ENCODE measurements at regions not wholly inside any gene's neighbourhood (a gene's known extent, or its start where the extent isn't known, plus 50 kb on each side); places are given as distances from the start of the nearest gene placed in this dataset.

DNA sequence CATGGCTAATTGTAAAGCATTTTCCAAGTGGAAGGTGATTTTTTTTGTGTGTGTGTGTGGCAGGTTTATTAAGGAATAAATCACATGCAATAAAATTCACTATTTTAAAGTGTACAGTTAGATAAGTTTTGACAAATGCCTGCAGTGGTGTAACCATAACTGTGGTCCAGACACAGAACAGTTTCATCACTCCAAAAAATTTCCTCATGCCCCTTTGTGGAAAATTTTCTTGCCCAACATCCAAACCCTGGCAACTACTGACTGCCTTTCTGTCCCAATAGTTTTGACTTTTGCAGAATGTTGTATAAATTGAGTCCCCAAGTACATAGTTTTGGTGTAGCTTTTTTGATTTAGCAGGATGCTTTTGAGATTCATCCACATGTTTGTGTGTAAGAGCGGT, 135.1 kb upstream of the KLHL25 start:
- no peak overlapping the region for H3K4me3 ChIP-seq
- no peaks in the 10 kb centered on the region for H3K36me3 ChIP-seq
- DNase-seq (ENCODE audit: low read depth in 1 of 2, low spot score in 1 of 2): no peak
- no peaks in the 10 kb centered on the region for H3K27me3 ChIP-seq
- no peak overlapping the region for H3K27ac ChIP-seq
- H3K9me3 ChIP-seq (ENCODE audit: low read depth): no peaks in the 10 kb centered on the region
- TF ChIP-seq, protein P1, sequence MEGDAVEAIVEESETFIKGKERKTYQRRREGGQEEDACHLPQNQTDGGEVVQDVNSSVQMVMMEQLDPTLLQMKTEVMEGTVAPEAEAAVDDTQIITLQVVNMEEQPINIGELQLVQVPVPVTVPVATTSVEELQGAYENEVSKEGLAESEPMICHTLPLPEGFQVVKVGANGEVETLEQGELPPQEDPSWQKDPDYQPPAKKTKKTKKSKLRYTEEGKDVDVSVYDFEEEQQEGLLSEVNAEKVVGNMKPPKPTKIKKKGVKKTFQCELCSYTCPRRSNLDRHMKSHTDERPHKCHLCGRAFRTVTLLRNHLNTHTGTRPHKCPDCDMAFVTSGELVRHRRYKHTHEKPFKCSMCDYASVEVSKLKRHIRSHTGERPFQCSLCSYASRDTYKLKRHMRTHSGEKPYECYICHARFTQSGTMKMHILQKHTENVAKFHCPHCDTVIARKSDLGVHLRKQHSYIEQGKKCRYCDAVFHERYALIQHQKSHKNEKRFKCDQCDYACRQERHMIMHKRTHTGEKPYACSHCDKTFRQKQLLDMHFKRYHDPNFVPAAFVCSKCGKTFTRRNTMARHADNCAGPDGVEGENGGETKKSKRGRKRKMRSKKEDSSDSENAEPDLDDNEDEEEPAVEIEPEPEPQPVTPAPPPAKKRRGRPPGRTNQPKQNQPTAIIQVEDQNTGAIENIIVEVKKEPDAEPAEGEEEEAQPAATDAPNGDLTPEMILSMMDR (IDR thresholded peaks at IDR 0.05; ENCODE audit: low read depth, low read length): no peak
- H3K4me1 ChIP-seq (ENCODE audit: low read depth): peaks cover 12% of the 10 kb centered on the region

DNA sequence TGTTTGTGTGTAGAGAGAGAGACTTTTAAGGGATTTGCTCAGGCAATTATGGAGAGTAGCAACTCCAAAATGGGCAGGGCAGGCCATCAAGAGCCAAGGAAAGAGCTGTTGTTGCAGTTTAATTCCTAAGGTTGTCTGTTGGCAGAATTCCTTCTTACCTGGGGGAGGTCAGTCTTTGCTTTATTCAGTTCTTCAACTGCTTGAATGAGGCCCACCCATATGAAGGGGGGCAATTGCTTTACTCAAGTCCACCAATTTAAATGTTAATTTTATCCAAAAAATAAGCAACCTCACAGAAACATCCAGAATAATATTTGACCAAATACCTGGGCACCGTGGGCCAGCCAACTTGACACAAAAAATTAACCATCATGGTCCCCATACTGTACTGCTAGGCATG, 137.7 kb upstream of the KLHL25 start:
- no peak for DNase-seq (ENCODE audit: low read depth in 1 of 2, low spot score in 1 of 2)
- H3K4me1 ChIP-seq (ENCODE audit: low read depth): no peaks in the 10 kb centered on the region
- TF ChIP-seq, protein P1 (IDR thresholded peaks at IDR 0.05; ENCODE audit: low read depth, low read length): no peak
- H3K27ac ChIP-seq: no peak overlapping the region
- H3K4me3 ChIP-seq: no peak overlapping the region
- no peaks in the 10 kb centered on the region for H3K9me3 ChIP-seq (ENCODE audit: low read depth)
- H3K36me3 ChIP-seq: no peaks in the 10 kb centered on the region
- no peaks in the 10 kb centered on the region for H3K27me3 ChIP-seq

DNA sequence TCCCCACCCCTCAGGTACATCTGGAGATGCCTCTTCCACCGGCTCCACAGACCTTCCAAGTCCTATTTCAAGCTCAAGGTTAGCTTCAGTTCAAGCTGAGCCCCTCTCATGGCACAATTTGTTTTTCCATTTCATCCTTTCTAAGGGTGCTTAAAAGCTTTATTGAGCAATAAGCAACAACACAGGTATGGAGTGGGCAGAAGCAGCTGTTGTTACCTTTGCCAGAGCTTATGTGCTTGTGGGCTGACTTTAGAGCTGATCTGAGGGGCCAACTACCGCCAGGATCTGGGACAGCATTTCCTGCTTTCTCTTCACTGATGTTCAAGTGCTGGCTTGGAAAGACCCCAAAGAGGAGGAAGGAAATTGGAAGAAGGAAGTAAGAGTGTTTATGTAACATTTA, 140.0 kb upstream of the KLHL25 start:
- Histone ChIP-seq H3K4me3 (no peak overlapping the region), H3K9me3 (ENCODE audit: low read depth) (no peaks in the 10 kb centered on the region)
- TF ChIP-seq, protein P1 (IDR thresholded peaks at IDR 0.05; ENCODE audit: low read depth, low read length): no peak

DNA sequence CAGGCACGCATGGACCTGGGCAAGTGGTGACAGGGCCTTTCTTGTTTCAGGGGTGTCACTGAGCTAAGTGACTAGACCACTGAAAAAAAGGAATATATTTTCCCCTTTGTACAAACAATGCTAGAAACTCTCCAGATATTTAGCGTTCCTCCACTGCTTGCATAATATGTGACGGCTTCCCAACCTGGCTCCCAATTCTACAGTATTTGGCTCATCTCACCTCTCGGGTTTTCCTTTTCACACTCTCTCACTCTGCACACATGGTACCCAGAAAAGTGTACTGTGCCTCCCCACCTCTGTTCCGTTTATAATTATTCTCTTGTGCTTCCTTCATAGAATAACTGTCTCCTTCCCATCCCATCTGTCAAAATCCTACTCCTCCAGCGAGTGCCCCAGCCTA, 140.5 kb upstream of the KLHL25 start:
- no peak for DNase-seq (ENCODE audit: low read depth in 1 of 2, low spot score in 1 of 2)
- H3K36me3 ChIP-seq: no peaks in the 10 kb centered on the region
- no peaks in the 10 kb centered on the region for H3K9me3 ChIP-seq (ENCODE audit: low read depth)

More for the DNA sequence above, 140.0 kb upstream of the KLHL25 start:
- H3K27ac ChIP-seq: no peak overlapping the region
- no peak for DNase-seq (ENCODE audit: low read depth in 1 of 2, low spot score in 1 of 2)
- H3K27me3 ChIP-seq: no peaks in the 10 kb centered on the region
- H3K4me1 ChIP-seq (ENCODE audit: low read depth): no peaks in the 10 kb centered on the region
- no peaks in the 10 kb centered on the region for H3K36me3 ChIP-seq

DNA sequence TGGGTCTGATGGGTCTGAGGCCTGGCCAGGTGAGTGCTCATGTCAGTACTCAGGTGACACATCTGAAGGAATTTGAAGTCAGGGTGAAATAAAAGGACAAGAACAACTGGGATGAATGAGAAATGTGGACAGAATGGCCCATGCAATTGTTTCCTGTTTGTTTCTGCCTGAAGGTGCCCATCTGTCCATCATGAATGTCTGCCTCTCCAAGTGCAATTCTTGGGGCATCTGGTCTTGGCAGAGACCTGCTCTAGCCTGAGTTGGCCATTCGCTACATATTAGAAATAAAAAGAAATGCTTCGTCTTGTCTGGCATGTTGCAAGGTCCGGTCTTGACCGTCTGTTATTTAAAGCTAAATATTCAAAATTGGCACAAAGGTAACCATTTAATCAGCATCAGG, 142.0 kb upstream of the AGBL1 start:
- no peak overlapping the region for H3K27ac ChIP-seq
- no peak for DNase-seq (ENCODE audit: low read depth in 1 of 2, low spot score in 1 of 2)
- no peak overlapping the region for H3K4me3 ChIP-seq
- TF ChIP-seq, protein P1 (IDR thresholded peaks at IDR 0.05; ENCODE audit: low read depth, low read length): no peak
- H3K36me3 ChIP-seq: no peaks in the 10 kb centered on the region
- no peaks in the 10 kb centered on the region for H3K27me3 ChIP-seq
- no peaks in the 10 kb centered on the region for H3K4me1 ChIP-seq (ENCODE audit: low read depth)
- no peaks in the 10 kb centered on the region for H3K9me3 ChIP-seq (ENCODE audit: low read depth)

More for the DNA sequence above, 140.5 kb upstream of the KLHL25 start:
- no peaks in the 10 kb centered on the region for H3K27me3 ChIP-seq
- H3K4me3 ChIP-seq: no peak overlapping the region
- H3K4me1 ChIP-seq (ENCODE audit: low read depth): no peaks in the 10 kb centered on the region
- TF ChIP-seq, protein P1 (IDR thresholded peaks at IDR 0.05; ENCODE audit: low read depth, low read length): no peak
- H3K27ac ChIP-seq: no peak overlapping the region

All from cardiac muscle cell (in vitro differentiated cells and primary cell).